Progenitor cell of endocrine pancreas (in vitro differentiated cells): ENCODE measurements at regions not wholly inside any gene's neighbourhood (a gene's known extent, or its start where the extent isn't known, plus 50 kb on each side); places are given as distances from the start of the nearest gene placed in this dataset.

Source experiments
- DNase-seq: peaks from one replicate; pipeline ENCODE4 v3.0.0; 2021; ENCODE audit warnings: low spot score; ENCODE audit not compliant: unreplicated experiment
- H3K27ac Mint-ChIP-seq: 2 replicates; pipeline ENCODE4 v1.8.0; 2021; ENCODE audit warnings: mild to moderate bottlenecking, moderate library complexity, mixed read lengths
- H3K27me3 Mint-ChIP-seq: 2 replicates; pipeline ENCODE4 v1.8.0; 2021; ENCODE audit warnings: mixed read lengths
- H3K36me3 Mint-ChIP-seq: 2 replicates; pipeline ENCODE4 v1.8.0; 2022; ENCODE audit warnings: mixed read lengths; ENCODE audit not compliant: insufficient read depth
- H3K4me1 Mint-ChIP-seq: 2 replicates; pipeline ENCODE4 v1.8.0; 2021; ENCODE audit warnings: low read depth, mixed read lengths
- H3K4me3 Mint-ChIP-seq: 2 replicates; pipeline ENCODE4 v1.8.0; 2021; ENCODE audit warnings: low read depth, mild to moderate bottlenecking, moderate library complexity, mixed read lengths
- H3K9me3 Mint-ChIP-seq: 2 replicates; pipeline ENCODE4 v1.8.0; 2021; ENCODE audit warnings: low read depth, mixed read lengths
- TF ChIP-seq, protein P1 (sequence below): fragments of 200-600 bp; sonication (generic); IDR thresholded peaks from one replicate; pipeline ENCODE4 v1.5.0; 2021; ENCODE audit warnings: antibody characterized with exemption, mild to moderate bottlenecking; ENCODE audit not compliant: unreplicated experiment

DNA sequence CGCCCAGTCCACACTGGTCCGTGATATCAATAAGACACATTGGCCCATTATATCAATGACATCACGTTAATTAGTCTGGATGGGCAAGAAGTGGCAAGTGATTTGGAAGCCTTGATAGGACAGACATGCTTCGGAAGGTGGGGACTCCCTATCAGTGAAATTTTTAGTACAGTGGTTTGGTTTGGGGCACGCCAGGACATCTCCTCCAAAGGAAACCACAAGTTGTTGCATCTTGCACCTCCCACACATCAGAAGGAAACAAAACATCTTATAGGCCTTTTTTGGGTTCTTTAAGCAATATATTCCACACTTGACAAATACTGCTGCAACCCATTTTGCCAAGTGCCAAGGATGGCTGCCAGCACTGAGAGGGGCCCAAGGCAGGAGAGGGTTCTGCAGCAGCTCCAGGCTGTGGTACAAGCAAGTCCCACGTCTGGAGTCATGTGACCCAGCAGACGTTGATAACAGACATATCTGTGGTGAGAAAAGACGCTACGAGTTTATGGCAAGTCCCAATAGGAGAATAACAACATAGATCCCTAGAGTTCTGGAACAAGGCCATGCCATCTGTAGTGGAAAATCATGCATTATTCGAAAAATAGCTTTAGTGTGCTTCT is 95.3 kb upstream of the DISP3 start:
- Mint-ChIP-seq H3K36me3 (no peaks in the 10 kb centered on the region), H3K27me3 (peaks cover 41% of the 10 kb centered on the region), H3K9me3 (no peaks in the 10 kb centered on the region), H3K4me3 (no peak overlapping the region), H3K27ac (no peak overlapping the region), H3K4me1 (no peaks in the 10 kb centered on the region)
- TF ChIP-seq, protein P1, sequence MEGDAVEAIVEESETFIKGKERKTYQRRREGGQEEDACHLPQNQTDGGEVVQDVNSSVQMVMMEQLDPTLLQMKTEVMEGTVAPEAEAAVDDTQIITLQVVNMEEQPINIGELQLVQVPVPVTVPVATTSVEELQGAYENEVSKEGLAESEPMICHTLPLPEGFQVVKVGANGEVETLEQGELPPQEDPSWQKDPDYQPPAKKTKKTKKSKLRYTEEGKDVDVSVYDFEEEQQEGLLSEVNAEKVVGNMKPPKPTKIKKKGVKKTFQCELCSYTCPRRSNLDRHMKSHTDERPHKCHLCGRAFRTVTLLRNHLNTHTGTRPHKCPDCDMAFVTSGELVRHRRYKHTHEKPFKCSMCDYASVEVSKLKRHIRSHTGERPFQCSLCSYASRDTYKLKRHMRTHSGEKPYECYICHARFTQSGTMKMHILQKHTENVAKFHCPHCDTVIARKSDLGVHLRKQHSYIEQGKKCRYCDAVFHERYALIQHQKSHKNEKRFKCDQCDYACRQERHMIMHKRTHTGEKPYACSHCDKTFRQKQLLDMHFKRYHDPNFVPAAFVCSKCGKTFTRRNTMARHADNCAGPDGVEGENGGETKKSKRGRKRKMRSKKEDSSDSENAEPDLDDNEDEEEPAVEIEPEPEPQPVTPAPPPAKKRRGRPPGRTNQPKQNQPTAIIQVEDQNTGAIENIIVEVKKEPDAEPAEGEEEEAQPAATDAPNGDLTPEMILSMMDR, result no peak
- no peak for DNase-seq

DNA sequence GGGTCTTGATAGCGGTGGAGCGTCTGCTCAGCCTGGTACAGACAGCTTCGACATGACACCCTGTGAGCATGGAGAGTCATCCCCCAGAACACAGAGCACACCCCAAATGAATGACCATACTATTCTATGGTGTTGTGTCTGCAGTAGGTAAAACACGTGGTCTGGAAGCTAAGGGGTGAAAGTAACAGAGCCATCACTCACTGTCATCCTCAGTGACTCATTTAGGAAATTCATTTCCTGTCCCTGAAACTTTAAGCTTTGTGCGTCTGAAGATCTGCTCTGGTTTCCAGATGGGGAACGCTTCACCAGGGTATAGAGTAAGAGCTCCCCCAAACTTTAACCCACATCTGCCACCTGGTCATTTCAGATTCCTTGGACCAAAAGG is 94.8 kb upstream of the DISP3 start:
- no peak for DNase-seq
- TF ChIP-seq, protein P1, result no peak
- Mint-ChIP-seq H3K4me3 (no peak overlapping the region), H3K4me1 (no peaks in the 10 kb centered on the region), H3K36me3 (no peaks in the 10 kb centered on the region), H3K27ac (no peak overlapping the region), H3K9me3 (no peaks in the 10 kb centered on the region), H3K27me3 (peaks cover 41% of the 10 kb centered on the region)

DNA sequence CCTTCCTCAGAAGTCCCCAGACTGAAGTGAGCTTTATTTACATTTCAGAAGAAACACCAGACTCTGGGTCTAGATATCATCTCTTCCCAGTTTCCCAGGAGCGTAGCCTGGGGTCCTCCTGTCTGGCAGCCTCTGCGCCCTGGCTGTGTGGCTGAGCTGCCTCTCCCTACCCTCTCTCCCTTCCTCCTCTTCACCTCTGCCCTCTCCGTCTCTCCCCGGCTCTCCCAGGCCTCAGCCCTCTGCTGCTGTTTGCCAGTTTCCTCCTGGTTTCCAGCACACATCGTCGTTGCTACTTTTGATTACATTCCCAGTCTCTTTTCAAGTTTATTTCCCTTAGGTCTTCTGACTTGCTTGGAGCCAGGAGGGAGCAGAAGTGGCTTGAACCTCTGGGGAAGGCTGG is 91.1 kb upstream of the DISP3 start:
- no peak for DNase-seq
- peaks cover 46% of the 10 kb centered on the region for H3K27me3 Mint-ChIP-seq
- H3K36me3 Mint-ChIP-seq, result no peaks in the 10 kb centered on the region
- no peak overlapping the region for H3K4me3 Mint-ChIP-seq
- no peaks in the 10 kb centered on the region for H3K4me1 Mint-ChIP-seq
- H3K9me3 Mint-ChIP-seq, result no peaks in the 10 kb centered on the region
- TF ChIP-seq, protein P1, result no peak
- no peak overlapping the region for H3K27ac Mint-ChIP-seq

DNA sequence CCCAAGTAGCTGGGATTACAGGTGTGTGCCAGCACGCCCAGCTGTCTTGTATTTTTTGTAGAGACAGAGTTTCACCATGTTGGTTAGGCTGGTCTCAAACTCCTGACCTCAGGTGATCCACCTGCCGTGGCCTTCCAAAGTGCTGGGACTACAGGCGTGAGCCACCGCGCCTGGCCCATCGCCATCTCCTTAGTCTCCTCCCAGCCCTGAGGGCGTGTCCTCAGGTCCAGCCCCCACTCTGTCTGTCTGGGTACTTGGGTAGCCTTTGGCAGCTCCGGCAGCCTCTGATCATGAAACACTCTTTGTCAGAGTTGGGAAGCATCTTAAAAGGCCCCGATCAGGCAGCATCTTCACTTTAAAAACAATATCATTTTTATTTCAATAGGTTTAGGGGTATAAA is 90.3 kb upstream of the DISP3 start:
- no peaks in the 10 kb centered on the region for H3K9me3 Mint-ChIP-seq
- peaks cover 46% of the 10 kb centered on the region for H3K27me3 Mint-ChIP-seq
- TF ChIP-seq, protein P1, result no peak
- H3K4me1 Mint-ChIP-seq, result no peaks in the 10 kb centered on the region
- DNase-seq, result no peak
- no peak overlapping the region for H3K27ac Mint-ChIP-seq
- H3K36me3 Mint-ChIP-seq, result no peaks in the 10 kb centered on the region
- H3K4me3 Mint-ChIP-seq, result no peak overlapping the region

DNA sequence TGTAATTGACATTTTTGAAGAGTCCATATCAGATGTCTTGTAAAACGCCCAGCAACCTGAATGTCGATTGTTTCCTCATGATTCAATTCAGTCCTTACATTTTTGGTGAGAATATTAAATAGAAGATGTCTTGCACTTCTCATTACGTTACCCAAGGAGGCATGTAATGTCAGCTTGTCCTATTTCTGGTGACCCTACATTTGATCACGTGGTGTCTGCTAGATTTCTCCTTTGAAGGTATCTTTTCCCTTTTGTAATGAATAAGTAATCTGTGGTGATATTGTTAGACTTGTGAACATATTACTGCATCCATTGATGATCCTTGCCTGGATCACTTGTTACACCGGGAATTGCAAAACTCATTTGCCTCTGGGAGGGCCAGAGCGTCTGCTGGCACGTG is 87.6 kb upstream of the DISP3 start:
- Mint-ChIP-seq H3K4me3 (no peak overlapping the region), H3K27ac (no peak overlapping the region), H3K9me3 (no peaks in the 10 kb centered on the region), H3K36me3 (no peaks in the 10 kb centered on the region), H3K27me3 (peaks cover 43% of the 10 kb centered on the region), H3K4me1 (no peaks in the 10 kb centered on the region)
- TF ChIP-seq, protein P1, result no peak
- DNase-seq, result no peak
